Tibial nerve (tissue), 4 donors: ENCODE measurements at regions not wholly inside any gene's neighbourhood (a gene's known extent, or its start where the extent isn't known, plus 50 kb on each side); places are given as distances from the start of the nearest gene placed in this dataset.

Experiments used
- DNase-seq, 2 donors: peaks; one replicate each; pipeline ENCODE4 v3.0.0-alpha.2; 2019; ENCODE audit warnings: low spot score in 2 of 2
- H3K27ac ChIP-seq, 4 donors: fragments of 200-600 bp; sonication (generic) in 3 of 4; one replicate each; pipeline ENCODE4 v1.5.1; 2017 to 2019; ENCODE audit warnings: mild to moderate bottlenecking in 1 of 4
- H3K27me3 ChIP-seq, 2 donors: fragments of 200-600 bp; sonication (generic) in 1 of 2; one replicate each; pipeline versions ENCODE4 v1.5.1 to v1.6.0; 2017 to 2019
- H3K36me3 ChIP-seq, 3 donors: fragments of 200-600 bp; sonication (generic); one replicate each; pipeline ENCODE4 v1.5.1; 2018 to 2019
- H3K4me1 ChIP-seq, 4 donors: fragments of 200-600 bp; sonication (generic) in 3 of 4; one replicate each; pipeline ENCODE4 v1.5.1; 2017 to 2019
- H3K4me3 ChIP-seq, 4 donors: fragments of 200-600 bp; sonication (generic) in 3 of 4; one replicate each; pipeline ENCODE4 v1.5.1; 2017 to 2019; ENCODE audit warnings: mild to moderate bottlenecking in 1 of 4, moderate library complexity in 1 of 4
- H3K9me3 ChIP-seq, 4 donors: fragments of 200-600 bp; sonication (generic) in 3 of 4; one replicate each; pipeline ENCODE4 v1.5.1; 2017 to 2019
- EP300 ChIP-seq, 2 donors: sonication (generic); formaldehyde crosslinking; IDR thresholded peaks; one replicate each; pipeline ENCODE4 v1.6.1; 2017; ENCODE audit warnings: antibody characterized with exemption in 2 of 2, mild to moderate bottlenecking in 1 of 2
- POLR2A ChIP-seq, 2 donors: fragments of 450-650 bp; IDR thresholded peaks; one replicate each; pipeline ENCODE4 v1.6.1; 2017; ENCODE audit warnings: antibody characterized with exemption in 2 of 2, mild to moderate bottlenecking in 2 of 2, moderate library complexity in 2 of 2
- WGBS, 2 donors: methylation state at CpG; one replicate each; pipeline ENCODE4 v1.1.5; 2018; 5-methylcytosine and 5-hydroxymethylcytosine counted together
- TF ChIP-seq, protein P1 (sequence below), 5 experiments: fragments of 200-600 bp in 3 of 5; fragments of 450-650 bp in 2 of 5; sonication (generic) in 3 of 5; IDR thresholded peaks; one replicate each; pipeline ENCODE4 v1.5.1; 2016 to 2019; ENCODE audit warnings: antibody characterized with exemption in 5 of 5, mild to moderate bottlenecking in 3 of 5, moderate library complexity in 2 of 5

DNA sequence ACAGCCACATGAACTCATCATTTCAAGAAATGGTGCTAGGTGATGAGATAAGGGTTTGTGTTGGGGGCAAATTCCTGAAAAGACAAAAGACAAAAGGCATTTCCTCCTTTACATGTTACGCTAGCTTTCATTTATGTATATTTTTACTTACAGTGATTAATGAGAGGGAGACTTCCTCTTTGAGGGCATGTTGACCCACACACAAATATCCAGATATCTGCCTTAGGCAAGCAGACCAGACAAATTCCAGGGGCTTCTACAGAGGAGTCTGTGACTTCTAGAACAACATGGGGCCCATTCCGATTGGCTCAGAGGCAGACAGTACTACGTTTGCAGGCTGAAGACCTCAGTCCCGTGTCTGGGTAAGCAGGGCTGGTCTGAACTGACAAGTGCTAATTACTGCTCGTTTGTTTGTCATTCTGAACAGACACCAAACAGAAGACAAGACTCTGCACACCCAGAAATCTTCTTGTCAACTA lies 74.8 kb upstream of the ST6GAL2 start:
- H3K9me3 ChIP-seq: no peaks in the 10 kb centered on the region
- DNase-seq: no peak
- WGBS, 2 donors: 37 to 46% methylated on average over 5 of the region's 5 CpGs
- H3K27me3 ChIP-seq: no peaks in the 10 kb centered on the region
- H3K4me3 ChIP-seq: no peak overlapping the region
- H3K4me1 ChIP-seq: peaks cover 0 to 7% (median 0%) of the 10 kb centered on the region in 4 donors
- no peak overlapping the region for H3K27ac ChIP-seq
- TF ChIP-seq, protein P1, sequence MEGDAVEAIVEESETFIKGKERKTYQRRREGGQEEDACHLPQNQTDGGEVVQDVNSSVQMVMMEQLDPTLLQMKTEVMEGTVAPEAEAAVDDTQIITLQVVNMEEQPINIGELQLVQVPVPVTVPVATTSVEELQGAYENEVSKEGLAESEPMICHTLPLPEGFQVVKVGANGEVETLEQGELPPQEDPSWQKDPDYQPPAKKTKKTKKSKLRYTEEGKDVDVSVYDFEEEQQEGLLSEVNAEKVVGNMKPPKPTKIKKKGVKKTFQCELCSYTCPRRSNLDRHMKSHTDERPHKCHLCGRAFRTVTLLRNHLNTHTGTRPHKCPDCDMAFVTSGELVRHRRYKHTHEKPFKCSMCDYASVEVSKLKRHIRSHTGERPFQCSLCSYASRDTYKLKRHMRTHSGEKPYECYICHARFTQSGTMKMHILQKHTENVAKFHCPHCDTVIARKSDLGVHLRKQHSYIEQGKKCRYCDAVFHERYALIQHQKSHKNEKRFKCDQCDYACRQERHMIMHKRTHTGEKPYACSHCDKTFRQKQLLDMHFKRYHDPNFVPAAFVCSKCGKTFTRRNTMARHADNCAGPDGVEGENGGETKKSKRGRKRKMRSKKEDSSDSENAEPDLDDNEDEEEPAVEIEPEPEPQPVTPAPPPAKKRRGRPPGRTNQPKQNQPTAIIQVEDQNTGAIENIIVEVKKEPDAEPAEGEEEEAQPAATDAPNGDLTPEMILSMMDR (IDR thresholded peaks at IDR 0.05): no peak
- no peak for TF ChIP-seq EP300 (IDR thresholded peaks at IDR 0.05)
- TF ChIP-seq POLR2A (IDR thresholded peaks at IDR 0.05): no peak
- no peaks in the 10 kb centered on the region for H3K36me3 ChIP-seq

DNA sequence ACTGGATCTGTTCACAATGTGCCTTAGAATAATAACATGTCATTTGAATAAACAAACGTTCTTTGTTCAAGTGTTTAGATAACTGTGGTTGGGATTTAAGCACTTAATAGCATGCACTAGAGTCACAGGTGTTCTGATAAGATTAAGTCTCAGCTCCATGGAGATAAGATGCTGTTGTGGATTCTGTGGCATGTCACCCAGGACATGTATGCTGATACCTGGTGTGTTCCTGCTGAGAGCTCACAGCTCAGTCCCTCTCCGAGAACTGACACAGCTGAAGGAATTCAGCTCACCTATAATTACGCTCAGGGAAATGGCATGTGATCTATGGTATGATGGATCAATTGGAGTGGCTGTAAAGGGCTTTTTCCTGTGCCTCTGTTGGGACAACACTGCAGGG lies 75.4 kb upstream of the ST6GAL2 start:
- Histone ChIP-seq H3K27ac (no peak overlapping the region), H3K4me1 (peaks cover 0 to 7% (median 0%) of the 10 kb centered on the region in 4 donors), H3K27me3 (no peaks in the 10 kb centered on the region), H3K9me3 (no peaks in the 10 kb centered on the region), H3K36me3 (no peaks in the 10 kb centered on the region), H3K4me3 (no peak overlapping the region)
- TF ChIP-seq POLR2A (IDR thresholded peaks at IDR 0.05) (no peak), EP300 (IDR thresholded peaks at IDR 0.05) (no peak)
- TF ChIP-seq, protein P1 (IDR thresholded peaks at IDR 0.05): no peak
- no peak for DNase-seq
- WGBS, 2 donors: 68 to 81% methylated on average over 3 of the region's 3 CpGs

GRCh38 chr2:106963156-106963555 lies 77.2 kb upstream of the ST6GAL2 start:
- no peaks in the 10 kb centered on the region for H3K9me3 ChIP-seq
- H3K4me1 ChIP-seq: no peaks in the 10 kb centered on the region
- no peak overlapping the region for H3K4me3 ChIP-seq
- no peaks in the 10 kb centered on the region for H3K36me3 ChIP-seq
- no peak for TF ChIP-seq EP300 (IDR thresholded peaks at IDR 0.05)
- no peak for TF ChIP-seq POLR2A (IDR thresholded peaks at IDR 0.05)
- TF ChIP-seq, protein P1 (IDR thresholded peaks at IDR 0.05): no peak
- no peaks in the 10 kb centered on the region for H3K27me3 ChIP-seq
- no peak for DNase-seq
- 70 to 79% methylated on average over 1 of the region's 1 CpG for WGBS, 2 donors
- no peak overlapping the region for H3K27ac ChIP-seq

DNA sequence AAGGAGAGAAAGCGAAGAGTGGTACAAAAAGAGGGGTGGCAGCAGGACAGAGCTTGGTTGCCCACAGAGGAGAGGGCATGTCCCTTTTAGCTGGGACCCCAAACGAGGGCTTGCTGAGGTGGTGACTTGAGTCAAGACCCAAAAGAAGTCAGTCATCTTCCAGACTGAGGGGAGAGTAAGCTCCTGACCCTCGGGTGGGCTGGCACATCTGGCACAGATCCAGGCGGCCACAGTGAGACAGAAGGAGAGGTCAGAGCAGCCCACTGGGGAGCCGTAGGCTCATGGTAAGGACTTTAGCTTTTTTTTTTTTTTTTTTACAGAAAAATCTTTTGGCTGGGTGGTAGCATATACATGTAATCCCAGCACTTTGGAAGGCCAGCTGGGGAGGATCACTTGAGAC lies 77.9 kb upstream of the ST6GAL2 start:
- Histone ChIP-seq H3K27me3 (no peaks in the 10 kb centered on the region), H3K4me3 (no peak overlapping the region), H3K36me3 (no peaks in the 10 kb centered on the region), H3K27ac (no peak overlapping the region), H3K4me1 (no peaks in the 10 kb centered on the region), H3K9me3 (no peaks in the 10 kb centered on the region)
- TF ChIP-seq EP300 (IDR thresholded peaks at IDR 0.05) (no peak), POLR2A (IDR thresholded peaks at IDR 0.05) (no peak)
- TF ChIP-seq, protein P1 (IDR thresholded peaks at IDR 0.05): no peak
- no peak for DNase-seq
- 64 to 71% methylated on average over 5 of the region's 5 CpGs for WGBS, 2 donors

- Histone ChIP-seq H3K36me3 (no peaks in the 10 kb centered on the region), H3K27me3 (no peaks in the 10 kb centered on the region), H3K9me3 (no peaks in the 10 kb centered on the region), H3K4me1 (no peaks in the 10 kb centered on the region), H3K4me3 (no peak overlapping the region), H3K27ac (no peak overlapping the region)
- 68 to 77% methylated on average over 3 of the region's 3 CpGs for WGBS, 2 donors
- DNase-seq: no peak
- TF ChIP-seq POLR2A (IDR thresholded peaks at IDR 0.05): no peak
- TF ChIP-seq EP300 (IDR thresholded peaks at IDR 0.05): no peak
- TF ChIP-seq, protein P1 (IDR thresholded peaks at IDR 0.05): no peak
Observed at GRCh38 chr2:106965611-106966010, 79.6 kb upstream of the ST6GAL2 start.
